ENCODE measurements at regions not wholly inside any gene's neighbourhood (a gene's known extent, or its start where the extent isn't known, plus 50 kb on each side); places are given as distances from the start of the nearest gene placed in this dataset.
A peak's percentile ranks its signal among the peaks of the same experiment; 100 is the strongest.
"Not testable (repeated sequence)": the region's sequence is repeated elsewhere in the genome, so short reads cannot be mapped to it uniquely, and the experiment has no call there.

- DNase-seq: no peak
These were observed 89.9 kb upstream of the TCF21 start for GRCh38 chr6:133799043-133799442.

GRCh38 chr6:133802861-133803260, 86.1 kb upstream of the TCF21 start:
- DNase-seq: peak; percentile 73

DNA sequence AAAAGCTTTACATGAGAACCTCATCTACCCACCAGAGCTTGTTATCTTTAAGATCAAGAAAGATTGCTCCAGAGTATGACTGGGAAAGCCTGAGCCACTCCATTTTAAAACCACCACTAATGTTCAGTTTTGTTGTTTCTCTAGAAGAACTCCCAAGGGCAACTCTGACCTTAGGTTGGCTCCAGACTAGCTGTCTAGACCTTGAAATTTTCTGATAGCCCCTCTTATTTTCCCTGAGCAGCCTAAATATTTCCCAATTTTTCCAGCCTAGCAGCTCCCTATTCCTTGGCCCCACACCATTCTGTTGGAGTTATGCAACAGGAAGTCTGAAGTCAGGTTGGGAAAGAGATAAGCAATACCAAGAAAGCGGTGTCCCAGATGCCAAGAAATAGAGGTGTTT, 84.6 kb upstream of the TCF21 start:
- DNase-seq: peak; percentile 71

- DNase-seq: no peak
These were observed 83.0 kb upstream of the TCF21 start for GRCh38 chr6:133805876-133806275.

DNA sequence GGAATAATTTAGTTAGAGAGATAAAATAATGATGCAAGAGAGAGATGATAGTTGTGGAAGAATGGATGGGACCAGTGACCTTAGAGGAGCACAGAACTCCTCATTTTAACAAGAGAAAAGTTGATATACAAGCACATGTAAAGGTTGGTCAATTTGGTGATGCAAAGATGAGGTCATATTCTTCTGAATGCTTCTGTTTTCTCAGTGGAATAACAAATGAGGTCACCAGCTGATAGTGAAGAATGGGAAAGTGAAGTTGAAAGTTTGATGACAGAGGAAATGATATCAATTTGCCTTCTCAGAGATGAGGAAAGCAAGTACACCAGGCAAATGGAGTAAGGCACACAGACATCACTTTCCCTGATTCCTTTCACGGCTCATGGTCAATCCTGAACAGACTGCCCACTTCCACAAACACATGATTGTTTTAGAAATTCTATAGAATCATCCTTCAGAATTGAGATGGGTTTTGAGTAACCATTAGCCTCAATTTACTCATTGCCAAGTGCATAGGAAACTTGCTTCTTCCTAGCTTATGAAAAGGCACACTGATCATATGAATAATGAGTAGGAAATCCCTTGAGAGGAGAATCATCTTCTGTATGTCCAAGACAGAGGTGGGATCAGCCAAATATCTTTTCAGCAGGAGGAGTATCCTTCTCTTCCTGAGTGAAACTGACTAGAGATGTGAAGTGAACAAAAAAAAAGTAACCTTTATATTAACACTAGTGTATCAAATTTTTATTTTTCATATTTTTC, 82.4 kb upstream of the TCF21 start:
- DNase-seq: peak; percentile 29

GRCh38 chr6:133807501-133807900, 81.4 kb upstream of the TCF21 start:
- no peak for DNase-seq

DNA sequence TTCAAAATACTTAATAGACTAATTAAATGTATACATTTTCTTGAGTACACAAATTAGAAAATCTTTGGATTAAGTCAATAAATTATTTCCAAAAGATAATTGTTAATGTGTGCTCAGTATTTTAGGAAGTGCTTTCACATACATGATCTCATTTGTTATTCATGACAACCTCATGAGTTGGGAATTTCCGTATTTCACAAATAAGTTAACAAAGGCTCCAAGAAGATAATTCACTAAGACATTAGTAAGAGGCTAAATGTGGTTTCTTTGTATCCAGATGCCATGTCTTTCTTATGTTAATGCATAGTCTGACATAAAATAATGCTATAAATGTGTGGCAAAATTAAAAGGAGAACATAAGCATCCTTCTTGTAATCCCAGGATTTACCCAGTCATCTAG, 79.5 kb upstream of the TCF21 start:
- DNase-seq: peak; percentile 51

GRCh38 chr6:133811557-133811956, 77.4 kb upstream of the TCF21 start:
- DNase-seq: no peak

- not testable (repeated sequence) for DNase-seq
These were observed 76.5 kb upstream of the TCF21 start for GRCh38 chr6:133812446-133812845.

DNA sequence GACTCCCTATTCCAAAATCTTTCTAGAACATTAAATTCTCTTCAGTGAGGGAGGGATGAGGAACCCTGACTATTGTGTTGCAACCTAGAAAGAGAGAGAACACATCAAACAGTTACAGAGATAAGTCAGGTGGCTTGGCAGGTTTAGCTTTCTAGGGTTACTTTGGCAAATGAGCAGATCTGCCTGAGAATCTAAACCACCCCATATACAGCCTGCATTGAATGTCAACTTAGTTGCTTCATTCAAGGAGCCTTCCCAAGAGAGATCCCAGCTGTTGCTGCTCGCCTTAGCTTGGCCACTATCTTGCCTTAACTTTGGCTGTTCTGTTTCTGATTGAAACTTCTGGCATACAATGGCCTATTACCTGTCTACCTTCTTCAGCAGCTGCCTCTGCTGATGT, 74.7 kb upstream of the TCF21 start:
- DNase-seq: no peak

GRCh38 chr6:133814797-133815196, 74.1 kb upstream of the TCF21 start:
- peak; percentile 58 for DNase-seq

- DNase-seq: no peak
These were observed 73.6 kb upstream of the TCF21 start for GRCh38 chr6:133815313-133815712.

- no peak for DNase-seq
These were observed 72.7 kb upstream of the TCF21 start for GRCh38 chr6:133816171-133816570.

DNA sequence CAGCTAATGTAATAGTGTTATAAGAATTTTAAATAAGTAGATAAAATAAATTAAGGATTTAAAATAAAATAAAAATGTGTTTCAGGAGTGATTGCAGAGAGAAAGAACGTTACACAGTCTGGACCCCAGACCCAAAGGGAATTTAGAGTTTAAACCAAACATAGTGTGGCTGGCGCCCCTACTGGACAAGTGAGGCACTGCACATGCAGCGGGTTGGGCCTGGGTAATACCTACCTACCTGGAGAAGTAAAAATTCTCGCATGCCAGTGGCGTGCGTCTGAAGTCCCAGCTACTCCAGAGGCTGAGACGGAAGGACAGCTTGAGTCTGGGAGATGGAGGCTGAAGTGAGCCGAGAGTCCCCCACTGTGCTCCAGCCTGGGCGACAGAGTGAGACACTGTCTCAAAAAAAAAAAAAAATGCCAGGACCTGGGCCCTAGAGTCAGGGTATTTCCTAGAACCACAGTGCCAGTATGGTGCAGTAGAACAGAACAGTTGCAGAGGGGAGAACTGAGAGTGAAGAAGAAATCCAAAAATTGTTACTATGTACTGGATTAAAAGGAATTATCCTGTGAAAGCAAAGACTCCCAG, 71.4 kb upstream of the TCF21 start:
- no peak for DNase-seq

- no peak for DNase-seq
These were observed 70.6 kb upstream of the TCF21 start for GRCh38 chr6:133818320-133818719.

DNA sequence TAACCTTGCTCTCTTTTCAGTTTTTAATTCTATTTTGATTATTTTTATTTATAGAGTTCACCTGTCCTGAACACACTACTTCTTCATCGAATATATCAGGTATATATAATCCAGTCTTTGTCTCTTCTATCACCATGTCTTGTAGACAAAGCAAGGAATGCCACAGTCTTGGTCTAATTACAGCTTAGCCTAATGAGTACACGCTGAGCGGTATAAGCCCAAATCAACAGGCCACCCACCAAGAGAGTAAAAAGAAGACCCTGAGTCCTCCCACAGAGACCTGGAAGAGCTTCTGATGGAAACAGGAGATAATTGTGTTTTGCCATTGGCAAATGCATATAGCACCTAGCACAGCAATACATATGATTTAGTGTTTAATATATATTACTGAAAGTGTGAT, 68.7 kb upstream of the TCF21 start:
- DNase-seq: no peak

- peak; percentile 64 for DNase-seq
These were observed 61.1 kb upstream of the TCF21 start for GRCh38 chr6:133827766-133828165.

GRCh38 chr6:133833949-133834359, 55.0 kb upstream of the TCF21 start:
- no peak for DNase-seq

DNA sequence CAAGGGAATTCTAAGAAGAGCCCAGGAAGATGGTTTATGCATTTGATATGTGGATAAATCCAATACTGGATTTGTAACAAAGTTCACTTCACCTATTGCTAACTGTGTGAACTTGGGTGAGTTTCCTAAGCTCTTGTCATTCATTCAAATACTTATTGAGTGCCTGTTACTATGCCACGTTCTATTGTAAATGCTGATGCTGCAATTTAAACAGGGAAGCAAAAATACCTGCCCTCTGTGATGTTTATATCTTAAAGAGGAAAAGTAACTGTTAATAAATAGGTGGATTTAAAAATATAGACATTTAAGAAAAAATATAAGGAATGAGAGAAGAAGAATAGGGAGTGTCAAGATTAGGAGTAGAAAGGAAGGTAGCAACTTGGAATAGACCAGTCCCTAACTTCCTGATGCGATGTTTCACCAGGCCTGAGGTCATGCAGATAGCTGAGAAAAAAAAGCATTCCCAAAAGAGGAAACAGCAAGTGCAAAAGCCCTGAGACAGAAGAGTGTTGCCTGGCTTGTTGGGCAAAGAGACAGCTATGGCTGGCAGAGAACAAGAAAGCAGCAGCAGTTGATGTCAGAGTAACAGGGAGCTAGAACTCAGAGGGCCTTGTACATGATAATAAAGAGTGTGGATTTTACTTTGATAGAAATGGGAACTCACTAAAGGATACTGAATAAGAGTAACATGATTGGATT, 54.3 kb upstream of the TCF21 start:
- no peak for DNase-seq

DNA sequence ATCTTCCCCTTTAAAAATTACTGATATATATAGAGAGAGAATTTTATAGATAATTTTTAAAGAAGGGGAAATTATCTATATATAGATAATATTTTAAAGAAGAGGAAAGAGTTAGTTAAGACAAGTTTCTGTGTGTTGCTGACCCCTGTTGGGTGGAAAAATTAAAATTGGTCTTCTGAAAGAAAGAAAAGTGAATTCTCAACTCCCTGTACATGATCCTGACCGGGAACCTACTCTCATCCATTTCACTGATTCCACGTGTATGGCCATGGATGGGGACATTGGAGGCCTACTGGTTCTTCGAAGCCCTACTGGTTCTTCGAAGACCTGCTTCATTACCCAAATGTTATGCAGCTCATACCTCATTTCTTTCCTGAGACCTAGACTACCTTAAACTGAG, 53.0 kb upstream of the TCF21 start:
- DNase-seq: no peak

DNA sequence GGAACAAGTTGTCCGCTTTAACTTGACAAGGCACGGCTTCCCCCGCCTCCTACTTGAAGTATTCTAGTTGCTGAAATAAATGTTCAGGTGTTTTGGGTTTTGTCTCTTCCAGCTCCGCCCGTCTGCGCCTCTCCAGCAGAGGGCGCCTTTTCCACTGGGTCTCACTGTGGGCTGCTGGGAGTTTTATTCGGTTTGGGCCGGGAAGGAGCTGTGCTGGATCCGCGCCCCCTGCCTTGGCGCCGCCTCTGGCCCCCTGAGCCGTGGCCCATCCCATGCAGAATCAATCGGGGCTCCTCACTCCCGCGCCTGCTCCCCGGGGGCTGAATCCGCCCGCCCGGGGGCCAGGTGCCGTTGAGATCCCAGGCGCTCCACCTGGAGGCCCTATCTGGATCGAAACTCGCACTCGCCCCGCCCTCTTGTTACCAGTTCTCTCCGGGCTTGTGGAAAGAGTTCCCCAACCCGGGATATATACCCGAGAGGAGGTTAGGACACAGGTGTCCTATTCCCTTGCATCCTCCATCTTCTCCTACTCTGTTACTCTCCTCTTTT, 51.0 kb upstream of the TCF21 start:
- peak; percentile 35 for DNase-seq

All from fibroblast of upper back skin (primary cell).